DND-41 (cell line): ENCODE measurements at regions not wholly inside any gene's neighbourhood (a gene's known extent, or its start where the extent isn't known, plus 50 kb on each side); places are given as distances from the start of the nearest gene placed in this dataset.
A peak's percentile ranks its signal among the peaks of the same experiment; 100 is the strongest.
"Not testable (repeated sequence)": the region's sequence is repeated elsewhere in the genome, so short reads cannot be mapped to it uniquely, and the experiment has no call there.

Experiments
- ATAC-seq: fragments of 200-7000 bp; cut with Tn5 transposase; 3 replicates; pipeline ENCODE4 v1.9.1; 2021; ENCODE audit warnings: low read depth; ENCODE audit not compliant: insufficient read depth
- DNase-seq: peaks from one replicate; pipeline ENCODE4 v3.0.0-alpha.2; 2020
- H2AFZ ChIP-seq: 2 replicates; pipeline ENCODE4 v1.6.0; 2012; ENCODE audit warnings: low read depth, low read length
- H3K27ac ChIP-seq: 2 replicates; pipeline ENCODE4 v1.5.1; 2012; ENCODE audit warnings: low read length, inconsistent platforms
- H3K27me3 ChIP-seq: fragments of 200-600 bp; sonication (generic); 2 replicates; pipeline ENCODE4 v1.6.0; 2012; ENCODE audit warnings: low read length, mild to moderate bottlenecking, inconsistent platforms; ENCODE audit not compliant: insufficient read depth, poor library complexity
- H3K36me3 ChIP-seq: 2 replicates; pipeline ENCODE4 v1.5.1; 2012; ENCODE audit warnings: low read length, inconsistent platforms; ENCODE audit not compliant: insufficient read depth
- H3K4me1 ChIP-seq: 2 replicates; pipeline ENCODE4 v1.5.1; 2012; ENCODE audit warnings: mild to moderate bottlenecking, low read length; ENCODE audit not compliant: insufficient read depth
- H3K4me2 ChIP-seq: 2 replicates; pipeline ENCODE4 v1.6.0; 2012; ENCODE audit warnings: mild to moderate bottlenecking, moderate library complexity, low read length, inconsistent platforms; ENCODE audit not compliant: insufficient read depth
- H3K4me3 ChIP-seq, 2 experiments: fragments of 200-600 bp in 1 of 2; shearing (Covaris generic) in 1 of 2; 2 replicates each; pipeline ENCODE4 v1.5.1; 2012 to 2016; ENCODE audit warnings: inconsistent platforms in 2 of 2, low read length in 2 of 2, mild to moderate bottlenecking in 2 of 2, low read depth in 1 of 2, moderate library complexity in 1 of 2
- H3K79me2 ChIP-seq: 2 replicates; pipeline ENCODE4 v1.6.0; 2012; ENCODE audit warnings: low read length, inconsistent platforms; ENCODE audit not compliant: insufficient read depth
- H3K9ac ChIP-seq: 2 replicates; pipeline ENCODE4 v1.6.0; 2012; ENCODE audit warnings: low read depth, mild to moderate bottlenecking, inconsistent platforms, low read length, moderate library complexity
- H3K9me3 ChIP-seq: 2 replicates; pipeline ENCODE4 v1.5.1; 2012; ENCODE audit warnings: low read length, moderate library complexity, mild to moderate bottlenecking, inconsistent platforms; ENCODE audit not compliant: insufficient read depth, severe bottlenecking
- H4K20me1 ChIP-seq: 2 replicates; pipeline ENCODE4 v1.6.0; 2012; ENCODE audit warnings: low read length; ENCODE audit not compliant: insufficient read depth
- CTCF ChIP-seq: IDR thresholded peaks from 2 replicates; pipeline ENCODE4 v1.5.1; 2012; ENCODE audit warnings: borderline replicate concordance, low read length, moderate library complexity, mild to moderate bottlenecking; ENCODE audit not compliant: poor library complexity, severe bottlenecking; ENCODE audit errors: extremely low read depth
- EZH2 ChIP-seq: IDR thresholded peaks from 3 replicates; pipeline ENCODE4 v1.6.1; 2012; ENCODE audit warnings: borderline replicate concordance, low read depth, mild to moderate bottlenecking, moderate library complexity, low read length, inconsistent platforms; ENCODE audit not compliant: severe bottlenecking

DNA sequence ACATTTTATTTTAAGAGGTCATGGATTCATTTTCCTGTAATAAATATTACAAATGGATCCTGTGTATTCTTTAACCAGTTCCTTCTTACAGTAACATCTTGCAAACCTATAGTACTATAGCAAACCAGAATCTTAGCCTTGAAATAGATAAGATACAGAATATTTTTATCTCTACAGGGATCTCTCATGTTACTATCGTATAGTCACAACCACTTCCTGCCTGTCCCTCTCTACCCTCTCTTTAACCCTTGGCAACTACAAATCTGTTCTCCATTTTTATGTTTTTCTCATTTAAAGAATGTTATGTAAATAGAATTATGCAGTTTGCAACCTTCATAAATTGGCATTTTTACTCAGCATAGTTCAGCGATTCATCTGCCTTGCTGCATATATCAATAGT lies 454.0 kb downstream of the DIRAS2 start:
- no peaks in the 10 kb centered on the region for H4K20me1 ChIP-seq
- DNase-seq (no peak), ATAC-seq (peak; percentile 68)
- no peaks in the 10 kb centered on the region for H3K36me3 ChIP-seq
- H3K9me3 ChIP-seq, result no peaks in the 10 kb centered on the region
- H3K9ac ChIP-seq, result no peak overlapping the region
- no peak overlapping the region for H3K4me2 ChIP-seq
- H2AFZ ChIP-seq, result no peak overlapping the region
- H3K27ac ChIP-seq, result no peak overlapping the region
- H3K4me3 ChIP-seq, result no peak overlapping the region
- no peaks in the 10 kb centered on the region for H3K27me3 ChIP-seq
- peaks cover 8% of the 10 kb centered on the region; the same call in 1 of the 2 replicates for H3K4me1 ChIP-seq
- TF ChIP-seq CTCF (no peak), EZH2 (no peak)
- no peaks in the 10 kb centered on the region for H3K79me2 ChIP-seq

DNA sequence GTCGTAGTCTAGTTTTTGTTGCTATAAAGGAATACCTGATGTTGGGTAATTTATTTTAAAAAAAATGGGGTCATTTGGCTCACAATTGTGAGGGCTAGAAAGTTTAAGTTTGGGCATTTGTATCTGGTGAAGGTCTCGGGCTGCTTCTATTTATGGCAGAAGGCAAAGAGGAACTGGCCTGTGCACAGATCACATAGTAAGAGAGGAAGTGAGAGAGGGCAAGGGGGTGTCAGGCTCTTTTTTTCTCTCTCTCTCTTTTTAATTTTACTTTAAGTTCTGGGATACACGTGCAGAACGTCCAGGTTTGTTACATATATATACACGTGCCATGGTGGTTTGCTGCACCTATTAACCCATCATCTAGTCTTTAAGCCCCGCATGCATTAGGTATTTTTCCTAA lies 453.3 kb downstream of the DIRAS2 start:
- Histone ChIP-seq H2AFZ (no peak overlapping the region), H3K4me2 (no peak overlapping the region), H3K9me3 (no peaks in the 10 kb centered on the region), H3K9ac (no peak overlapping the region), H3K79me2 (no peaks in the 10 kb centered on the region), H3K4me1 (peaks cover 8% of the 10 kb centered on the region; the same call in 1 of the 2 replicates), H3K27me3 (no peaks in the 10 kb centered on the region), H3K4me3 (no peak overlapping the region), H3K27ac (no peak overlapping the region), H4K20me1 (no peaks in the 10 kb centered on the region), H3K36me3 (no peaks in the 10 kb centered on the region)
- ATAC-seq (no peak), DNase-seq (no peak)
- TF ChIP-seq CTCF (no peak), EZH2 (no peak)

GRCh38 chr9:90192465-90192864 lies 450.2 kb downstream of the DIRAS2 start:
- not testable (repeated sequence) for H3K4me1 ChIP-seq, H3K4me3 ChIP-seq, H3K79me2 ChIP-seq, H4K20me1 ChIP-seq, H2AFZ ChIP-seq, ATAC-seq, H3K9ac ChIP-seq, H3K36me3 ChIP-seq, H3K27ac ChIP-seq, H3K9me3 ChIP-seq, H3K4me2 ChIP-seq, H3K27me3 ChIP-seq
- peak; percentile 43 for DNase-seq

DNA sequence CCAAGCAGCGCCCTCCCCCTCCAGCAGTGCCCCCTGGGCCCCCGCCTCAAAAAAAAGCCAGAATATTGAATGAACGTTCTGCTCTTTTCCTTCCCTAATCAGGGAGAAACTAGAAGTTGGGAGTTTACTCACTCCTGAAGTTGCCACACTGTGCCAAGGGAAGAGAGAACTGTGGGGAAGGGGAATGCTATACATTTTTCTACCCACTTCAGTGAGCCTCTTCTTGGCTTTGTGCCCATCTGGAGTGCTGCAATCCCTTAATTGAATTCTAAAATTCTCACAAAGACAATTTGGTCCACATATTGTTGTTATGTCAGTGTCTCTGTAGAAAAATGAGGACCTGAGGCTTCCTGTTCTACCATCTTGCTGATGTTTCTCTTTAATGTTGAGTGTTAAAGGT lies 443.7 kb downstream of the DIRAS2 start:
- no peaks in the 10 kb centered on the region for H3K27me3 ChIP-seq
- DNase-seq (no peak), ATAC-seq (no peak)
- no peak overlapping the region for H3K4me2 ChIP-seq
- H3K36me3 ChIP-seq, result no peaks in the 10 kb centered on the region
- no peaks in the 10 kb centered on the region for H4K20me1 ChIP-seq
- no peak overlapping the region for H2AFZ ChIP-seq
- no peaks in the 10 kb centered on the region for H3K4me1 ChIP-seq
- H3K4me3 ChIP-seq, result no peak overlapping the region
- H3K9me3 ChIP-seq, result no peaks in the 10 kb centered on the region
- H3K9ac ChIP-seq, result no peak overlapping the region
- TF ChIP-seq CTCF (no peak), EZH2 (no peak)
- no peaks in the 10 kb centered on the region for H3K79me2 ChIP-seq
- no peak overlapping the region for H3K27ac ChIP-seq
